H1 (cell line): ENCODE measurements at regions not wholly inside any gene's neighbourhood (a gene's known extent, or its start where the extent isn't known, plus 50 kb on each side); places are given as distances from the start of the nearest gene placed in this dataset.

Experiments
- CTCF ChIA-PET: fragments of 300-600 bp; sonication (Branson Sonifier 250); formaldehyde crosslinking; loops from one replicate; lab custom pipeline; 2021; ENCODE audit not compliant: partially characterized antibody; lab: Charles Lee
- POLR2A ChIA-PET: fragments of 300-600 bp; sonication (Branson Sonifier 250); formaldehyde crosslinking; loops from one replicate; lab custom pipeline; 2021; ENCODE audit warnings: inconsistent platforms; ENCODE audit not compliant: partially characterized antibody; lab: Charles Lee
- DNase-seq, 2 experiments: peaks; one replicate each; pipeline versions ENCODE4 v3.0.0 to v3.0.0-alpha.2; 2010 to 2022; ENCODE audit warnings: low spot score in 2 of 2, low read depth in 1 of 2, mixed read lengths in 1 of 2
- FAIRE-seq: peaks from 2 replicates; lab custom pipeline; 2011; peaks lifted over from hg19 to GRCh38; lab: Jason Lieb, UNC
- H2AFZ ChIP-seq: 2 replicates; pipeline ENCODE4 v1.8.1; 2012; ENCODE audit warnings: low read length, inconsistent platforms
- H2AK5ac ChIP-seq: 2 replicates; pipeline ENCODE4 v1.6.1; 2013; ENCODE audit warnings: low read depth, low read length
- H2BK120ac ChIP-seq: replicated peaks from 2 replicates; pipeline ENCODE3; 2013; ENCODE audit warnings: low read depth, low read length, inconsistent platforms
- H2BK12ac ChIP-seq: 2 replicates; pipeline ENCODE4 v1.6.1; 2013; ENCODE audit warnings: low read depth, low read length
- H2BK15ac ChIP-seq: 2 replicates; pipeline ENCODE4 v1.6.1; 2013; ENCODE audit warnings: low read length
- H2BK20ac ChIP-seq: 2 replicates; pipeline ENCODE4 v1.6.1; 2013; ENCODE audit warnings: low read length
- H2BK5ac ChIP-seq: 2 replicates; pipeline ENCODE4 v1.6.1; 2013; ENCODE audit warnings: low read depth, low read length
- H3K14ac ChIP-seq: 2 replicates; pipeline ENCODE4 v1.6.1; 2013; ENCODE audit warnings: inconsistent platforms; ENCODE audit not compliant: insufficient read length
- H3K18ac ChIP-seq: 2 replicates; pipeline ENCODE4 v1.6.1; 2013; ENCODE audit warnings: low read length; ENCODE audit errors: extremely low read depth
- H3K23ac ChIP-seq: 2 replicates; pipeline ENCODE4 v1.6.1; 2013; ENCODE audit warnings: inconsistent platforms; ENCODE audit not compliant: insufficient read length
- H3K23me2 ChIP-seq: 2 replicates; pipeline ENCODE4 v1.6.1; 2013; ENCODE audit warnings: low read depth, low read length
- H3K27ac ChIP-seq: 2 replicates; pipeline ENCODE4 v1.6.1; 2011; ENCODE audit warnings: low read depth, low read length, inconsistent platforms
- H3K27me3 ChIP-seq, 4 experiments: replicated peaks in 1 of 4; 1 replicate in 1 of 4; 2 replicates in 3 of 4; pipeline versions ENCODE4 v1.6.1 to v1.8.1; 2011 to 2013; ENCODE audit warnings: low read length in 3 of 4, mild to moderate bottlenecking in 3 of 4, inconsistent platforms in 2 of 4, mixed read lengths in 2 of 4, moderate library complexity in 1 of 4; ENCODE audit not compliant: control insufficient read depth in 3 of 4, insufficient read depth in 3 of 4; ENCODE audit errors: extremely low read depth in 1 of 4
- H3K36me3 ChIP-seq, 4 experiments: 2 replicates each; pipeline versions ENCODE4 v1.6.1 to v1.8.1; 2011 to 2013; ENCODE audit warnings: mild to moderate bottlenecking in 4 of 4, low read length in 3 of 4, moderate library complexity in 2 of 4, control low read depth in 1 of 4, inconsistent platforms in 1 of 4; ENCODE audit not compliant: insufficient read depth in 4 of 4, control insufficient read depth in 2 of 4
- H3K4ac ChIP-seq: replicated peaks from 2 replicates; pipeline ENCODE3; 2013; ENCODE audit warnings: low read length, low read depth, mixed read lengths, inconsistent platforms; ENCODE audit not compliant: insufficient read length
- H3K4me1 ChIP-seq, 4 experiments: replicated peaks in 1 of 4; 1 replicate in 1 of 4; 2 replicates in 3 of 4; pipeline versions ENCODE4 v1.6.1 to v1.8.1; 2011 to 2013; ENCODE audit warnings: low read length in 3 of 4, inconsistent platforms in 2 of 4, mixed read lengths in 1 of 4; ENCODE audit not compliant: insufficient read depth in 4 of 4, control insufficient read depth in 3 of 4
- H3K4me2 ChIP-seq, 2 experiments: 2 replicates each; pipeline versions ENCODE4 v1.6.1 to v1.8.1; 2011 to 2013; ENCODE audit warnings: low read depth in 2 of 2, low read length in 2 of 2, control low read depth in 1 of 2, inconsistent platforms in 1 of 2, mild to moderate bottlenecking in 1 of 2; ENCODE audit not compliant: insufficient read depth in 1 of 2
- H3K4me3 ChIP-seq, 4 experiments: fragments of 200-600, 300-600 bp in 1 of 4; sonication (generic), shearing (Covaris generic), sonication (Bioruptor Twin) in 1 of 4; 2 replicates each; pipeline versions ENCODE4 v1.5.1 to v1.8.1; 2011 to 2016; ENCODE audit warnings: low read length in 4 of 4, low read depth in 3 of 4, control low read depth in 2 of 4, inconsistent platforms in 2 of 4, mild to moderate bottlenecking in 2 of 4, mixed read lengths in 1 of 4, moderate library complexity in 1 of 4; ENCODE audit not compliant: insufficient read depth in 2 of 4; ENCODE audit errors: extremely low read depth in 1 of 4
- H3K56ac ChIP-seq: replicated peaks from 2 replicates; pipeline ENCODE3; 2013; ENCODE audit warnings: low read depth, mild to moderate bottlenecking, mixed read lengths, low read length, inconsistent platforms; ENCODE audit not compliant: insufficient read length
- H3K79me1 ChIP-seq: 2 replicates; pipeline ENCODE4 v1.6.1; 2013; ENCODE audit warnings: low read depth, low read length, control low read depth
- H3K79me2 ChIP-seq, 2 experiments: 2 replicates each; pipeline versions ENCODE4 v1.6.1 to v1.8.1; 2012 to 2013; ENCODE audit warnings: low read length in 2 of 2, mild to moderate bottlenecking in 2 of 2, inconsistent platforms in 1 of 2; ENCODE audit not compliant: insufficient read depth in 2 of 2, control insufficient read depth in 1 of 2
- H3K9ac ChIP-seq, 4 experiments: replicated peaks in 1 of 4; 1 replicate in 1 of 4; 2 replicates in 3 of 4; pipeline versions ENCODE4 v1.6.1 to v1.8.1; 2011 to 2013; ENCODE audit warnings: low read depth in 3 of 4, low read length in 3 of 4, control low read depth in 2 of 4, mild to moderate bottlenecking in 2 of 4, moderate library complexity in 2 of 4, inconsistent platforms in 1 of 4; ENCODE audit errors: extremely low read depth in 1 of 4
- H3K9me3 ChIP-seq, 2 experiments: 2 replicates each; pipeline versions ENCODE4 v1.6.1 to v1.8.1; 2012 to 2013; ENCODE audit warnings: mild to moderate bottlenecking in 2 of 2, moderate library complexity in 2 of 2, control low read depth in 1 of 2, inconsistent platforms in 1 of 2, low read depth in 1 of 2, low read length in 1 of 2, mixed read lengths in 1 of 2; ENCODE audit not compliant: insufficient read depth in 2 of 2
- H4K20me1 ChIP-seq, 2 experiments: replicated peaks in 1 of 2; 2 replicates each; pipeline versions ENCODE3 to v1.8.1; 2011 to 2013; ENCODE audit warnings: inconsistent platforms in 2 of 2, low read length in 2 of 2, mild to moderate bottlenecking in 1 of 2; ENCODE audit not compliant: insufficient read depth in 2 of 2, control insufficient read depth in 1 of 2
- H4K5ac ChIP-seq: 2 replicates; pipeline ENCODE4 v1.6.1; 2013; ENCODE audit warnings: low read length, low read depth, mixed read lengths, inconsistent platforms; ENCODE audit not compliant: insufficient read length
- H4K8ac ChIP-seq: 2 replicates; pipeline ENCODE4 v1.8.0; 2013; ENCODE audit warnings: mild to moderate bottlenecking, moderate library complexity, low read length, inconsistent platforms; ENCODE audit not compliant: insufficient read depth; ENCODE audit errors: extremely low read depth
- H4K91ac ChIP-seq: replicated peaks from 2 replicates; pipeline ENCODE3; 2013; ENCODE audit warnings: low read length, mixed read lengths, inconsistent platforms; ENCODE audit not compliant: insufficient read length
- NRF1 ChIP-seq: IDR thresholded peaks from 2 replicates; pipeline ENCODE4 v1.6.1; 2011; ENCODE audit warnings: mild to moderate bottlenecking, low read depth, low read length, improper control_type of control experiment
- WGBS, 2 experiments: shearing (Covaris generic) in 1 of 2; methylation state at CpG; one replicate each; pipeline versions ENCODE4 v1.1.6 to v1.1.7; 2013 to 2015; ENCODE audit warnings: low lambda C conversion rate in 2 of 2, mixed read lengths in 2 of 2, inconsistent platforms in 1 of 2, low coverage in 1 of 2, missing lambda C conversion rate in 1 of 2; ENCODE audit not compliant: insufficient replicate concordance in 2 of 2, insufficient coverage in 1 of 2, insufficient read length in 1 of 2; ENCODE audit errors: extremely low coverage in 1 of 2, missing lambda C conversion rate in 1 of 2; 5-methylcytosine and 5-hydroxymethylcytosine counted together

GRCh38 chr16:52294660-52295059, 252.3 kb downstream of the TOX3 start:
- Histone ChIP-seq H3K79me2 (no peaks in the 10 kb centered on the region), H2BK20ac (no peak overlapping the region), H3K4ac (no peak overlapping the region), H3K18ac (no peak overlapping the region), H2BK12ac (no peak overlapping the region), H4K8ac (no peak overlapping the region), H3K4me2 (no peak overlapping the region), H3K9ac (no peak overlapping the region), H3K4me3 (no peak overlapping the region), H3K27me3 (peaks cover 0 to 3% (median 0%) of the 10 kb centered on the region in 4 experiments; a peak in 1 of 7 replicates), H4K5ac (no peak overlapping the region), H3K9me3 (peaks cover 0 to 4% of the 10 kb centered on the region in 2 experiments; a peak in 1 of 4 replicates), H2BK15ac (no peak overlapping the region), H4K91ac (no peak overlapping the region), H3K23ac (no peak overlapping the region), H3K56ac (no peak overlapping the region), H3K79me1 (no peaks in the 10 kb centered on the region), H2BK120ac (no peak overlapping the region), H3K23me2 (no peaks in the 10 kb centered on the region), H3K14ac (no peak overlapping the region), H3K36me3 (no peaks in the 10 kb centered on the region), H3K27ac (no peak overlapping the region), H2BK5ac (no peak overlapping the region), H3K4me1 (no peaks in the 10 kb centered on the region), H2AFZ (no peak overlapping the region), H2AK5ac (no peak overlapping the region), H4K20me1 (no peaks in the 10 kb centered on the region)
- DNase-seq = no peak
- no peak for TF ChIP-seq NRF1
- WGBS, 2 experiments = 75% methylated on average over 3 of the region's 3 CpGs; no CpG with 5 or more reads in 1 of the 2 experiments
- no peak for FAIRE-seq
- ChIA-PET CTCF (interaction anchor here (0.6 kb wide), 1 partner anchor 565 kb away, joined by 3 read pairs; no protein-coding TSS in a partner anchor), POLR2A (no interaction called here)
